MM.1S (cell line): ENCODE measurements at regions not wholly inside any gene's neighbourhood (a gene's known extent, or its start where the extent isn't known, plus 50 kb on each side); places are given as distances from the start of the nearest gene placed in this dataset.

Source experiments
- CTCF ChIP-seq: fragments of 300-600 bp; sonication (generic); IDR thresholded peaks from 2 replicates; pipeline ENCODE4 v1.5.1; 2016; ENCODE audit warnings: antibody characterized with exemption, low read length, mixed read lengths
- EZH2 ChIP-seq: fragments of 300-600 bp; sonication (generic); optimal IDR thresholded peaks from 2 replicates; pipeline ENCODE3; 2017; ENCODE audit warnings: low read depth, mild to moderate bottlenecking, antibody characterized with exemption, low read length, mixed read lengths

GRCh38 chrX:46295963-46296362, 249.3 kb downstream of the ZNF674 start:
- TF ChIP-seq CTCF (no peak), EZH2 (no peak)
